DOHH2 (cell line): ENCODE measurements at regions not wholly inside any gene's neighbourhood (a gene's known extent, or its start where the extent isn't known, plus 50 kb on each side); places are given as distances from the start of the nearest gene placed in this dataset.
"Not testable (repeated sequence)": the region's sequence is repeated elsewhere in the genome, so short reads cannot be mapped to it uniquely, and the experiment has no call there.

Experiments used
- H3F3A ChIP-seq: fragments of 200-600 bp; sonication (generic), shearing (Covaris generic); 2 replicates; pipeline ENCODE4 v1.6.0; 2016; ENCODE audit warnings: antibody characterized with exemption, mild to moderate bottlenecking; ENCODE audit not compliant: control insufficient read depth, insufficient read depth
- H3K27ac ChIP-seq: fragments of 200-600 bp; sonication (generic); 2 replicates; pipeline ENCODE4 v1.5.1; 2014; ENCODE audit warnings: low read depth, mild to moderate bottlenecking, low read length, moderate library complexity
- H3K27me3 ChIP-seq: fragments of 200-600 bp; sonication (generic); 2 replicates; pipeline ENCODE4 v1.6.1; 2014; ENCODE audit warnings: mild to moderate bottlenecking, low read length, mixed read lengths; ENCODE audit not compliant: control insufficient read depth
- H3K36me3 ChIP-seq: fragments of 200-600 bp; sonication (generic); 2 replicates; pipeline ENCODE4 v1.6.1; 2014; ENCODE audit warnings: mild to moderate bottlenecking, low read length, moderate library complexity, mixed read lengths; ENCODE audit not compliant: control insufficient read depth
- H3K4me1 ChIP-seq: fragments of 200-600 bp; sonication (generic); 2 replicates; pipeline ENCODE4 v1.6.1; 2014; ENCODE audit warnings: mild to moderate bottlenecking, low read length, mixed read lengths; ENCODE audit not compliant: control insufficient read depth
- H3K4me2 ChIP-seq: fragments of 200-600 bp; sonication (generic); 2 replicates; pipeline ENCODE4 v1.6.0; 2014; ENCODE audit warnings: mild to moderate bottlenecking, low read length, moderate library complexity
- H3K4me3 ChIP-seq: fragments of 200-600 bp; sonication (generic); 2 replicates; pipeline ENCODE4 v1.5.1; 2014; ENCODE audit warnings: mild to moderate bottlenecking, low read length, mixed read lengths
- H3K79me2 ChIP-seq: fragments of 200-600 bp; sonication (generic); 2 replicates; pipeline ENCODE4 v1.6.1; 2014; ENCODE audit warnings: mild to moderate bottlenecking, low read length, mixed read lengths; ENCODE audit not compliant: control insufficient read depth
- H3K9me2 ChIP-seq: fragments of 200-600 bp; sonication (generic); replicated peaks from 2 replicates; pipeline ENCODE4 v1.6.1; 2014; ENCODE audit warnings: mild to moderate bottlenecking, low read length, mixed read lengths; ENCODE audit not compliant: control insufficient read depth
- H3K9me3 ChIP-seq: fragments of 200-600 bp; sonication (generic); 2 replicates; pipeline ENCODE4 v1.6.1; 2014; ENCODE audit warnings: antibody characterized with exemption, low read length, mixed read lengths; ENCODE audit not compliant: control insufficient read depth, insufficient read depth
- H4K20me1 ChIP-seq: fragments of 200-600 bp; sonication (generic); 2 replicates; pipeline ENCODE4 v1.6.0; 2014; ENCODE audit warnings: low read depth, mild to moderate bottlenecking, antibody characterized with exemption, low read length, moderate library complexity; ENCODE audit not compliant: control insufficient read depth, insufficient read depth
- EZH2phosphoT487 ChIP-seq: fragments of 200-600 bp; sonication (generic); IDR thresholded peaks from 2 replicates; pipeline ENCODE4 v1.6.1; 2017; ENCODE audit warnings: borderline replicate concordance, mild to moderate bottlenecking, antibody characterized with exemption, low read length, moderate library complexity, mixed read lengths
- TF ChIP-seq, protein P1 (sequence below): fragments of 200-600 bp; sonication (generic); IDR thresholded peaks from one replicate; pipeline ENCODE4 v1.5.1; 2014; ENCODE audit warnings: antibody characterized with exemption, mild to moderate bottlenecking, low read depth, low read length; ENCODE audit not compliant: poor library complexity, severe bottlenecking

DNA sequence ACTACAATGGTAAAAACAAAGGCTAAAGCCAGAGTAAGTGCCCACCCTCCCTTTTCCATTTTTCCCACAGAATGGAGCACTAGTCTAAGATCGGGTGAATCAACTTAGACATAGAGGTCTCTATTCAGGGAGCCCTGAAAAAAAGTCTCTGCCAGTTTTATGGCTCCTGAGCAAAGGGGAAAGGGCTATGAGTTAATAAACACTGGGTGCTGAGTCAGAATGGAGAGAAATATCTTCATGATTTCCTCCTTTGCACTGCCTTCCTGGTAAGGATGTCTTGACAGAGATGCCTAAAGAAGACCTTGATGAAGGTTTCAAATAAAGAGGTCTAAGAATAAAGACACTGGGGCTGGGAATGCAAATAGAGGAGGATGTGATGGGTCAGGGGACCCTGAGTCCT is 607.4 kb upstream of the MBL2 start:
- Histone ChIP-seq H3K9me3 (no peaks in the 10 kb centered on the region), H3K4me1 (no peaks in the 10 kb centered on the region), H3K36me3 (no peaks in the 10 kb centered on the region), H3K27me3 (no peaks in the 10 kb centered on the region), H4K20me1 (no peaks in the 10 kb centered on the region), H3K79me2 (no peaks in the 10 kb centered on the region), H3K4me3 (no peak overlapping the region), H3K9me2 (no peaks in the 10 kb centered on the region), H3F3A (no peaks in the 10 kb centered on the region), H3K4me2 (no peak overlapping the region), H3K27ac (no peak overlapping the region)
- TF ChIP-seq, protein P1, sequence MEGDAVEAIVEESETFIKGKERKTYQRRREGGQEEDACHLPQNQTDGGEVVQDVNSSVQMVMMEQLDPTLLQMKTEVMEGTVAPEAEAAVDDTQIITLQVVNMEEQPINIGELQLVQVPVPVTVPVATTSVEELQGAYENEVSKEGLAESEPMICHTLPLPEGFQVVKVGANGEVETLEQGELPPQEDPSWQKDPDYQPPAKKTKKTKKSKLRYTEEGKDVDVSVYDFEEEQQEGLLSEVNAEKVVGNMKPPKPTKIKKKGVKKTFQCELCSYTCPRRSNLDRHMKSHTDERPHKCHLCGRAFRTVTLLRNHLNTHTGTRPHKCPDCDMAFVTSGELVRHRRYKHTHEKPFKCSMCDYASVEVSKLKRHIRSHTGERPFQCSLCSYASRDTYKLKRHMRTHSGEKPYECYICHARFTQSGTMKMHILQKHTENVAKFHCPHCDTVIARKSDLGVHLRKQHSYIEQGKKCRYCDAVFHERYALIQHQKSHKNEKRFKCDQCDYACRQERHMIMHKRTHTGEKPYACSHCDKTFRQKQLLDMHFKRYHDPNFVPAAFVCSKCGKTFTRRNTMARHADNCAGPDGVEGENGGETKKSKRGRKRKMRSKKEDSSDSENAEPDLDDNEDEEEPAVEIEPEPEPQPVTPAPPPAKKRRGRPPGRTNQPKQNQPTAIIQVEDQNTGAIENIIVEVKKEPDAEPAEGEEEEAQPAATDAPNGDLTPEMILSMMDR, result no peak
- TF ChIP-seq EZH2phosphoT487, result no peak

DNA sequence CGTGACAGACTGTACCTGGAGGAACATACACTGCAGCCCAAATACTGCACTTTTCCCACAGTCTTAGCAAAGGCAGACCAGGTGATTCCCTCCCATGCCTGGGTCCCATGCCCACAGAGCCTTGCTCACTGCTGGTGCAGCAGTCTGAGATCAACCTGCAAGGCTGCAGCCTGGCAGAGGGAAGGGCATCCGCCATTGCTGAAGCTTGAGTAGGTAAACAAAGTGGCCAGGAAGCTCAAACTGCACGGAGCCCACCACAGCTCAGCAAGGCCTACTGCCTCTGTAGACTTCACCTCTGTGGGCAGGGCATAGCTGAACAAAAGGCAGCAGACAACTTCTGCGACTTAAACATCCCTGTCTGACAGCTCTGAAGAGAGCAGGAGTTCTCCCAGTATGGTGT is 597.8 kb upstream of the MBL2 start:
- H3K4me2 ChIP-seq, result no peak overlapping the region
- H3K4me3 ChIP-seq, result no peak overlapping the region
- no peaks in the 10 kb centered on the region for H3K27me3 ChIP-seq
- H3K9me3 ChIP-seq, result no peaks in the 10 kb centered on the region
- no peaks in the 10 kb centered on the region for H3K36me3 ChIP-seq
- no peaks in the 10 kb centered on the region for H3F3A ChIP-seq
- H4K20me1 ChIP-seq, result no peaks in the 10 kb centered on the region
- no peaks in the 10 kb centered on the region for H3K9me2 ChIP-seq
- no peaks in the 10 kb centered on the region for H3K4me1 ChIP-seq
- no peak for TF ChIP-seq EZH2phosphoT487
- TF ChIP-seq, protein P1, result no peak
- no peaks in the 10 kb centered on the region for H3K79me2 ChIP-seq
- no peak overlapping the region for H3K27ac ChIP-seq

DNA sequence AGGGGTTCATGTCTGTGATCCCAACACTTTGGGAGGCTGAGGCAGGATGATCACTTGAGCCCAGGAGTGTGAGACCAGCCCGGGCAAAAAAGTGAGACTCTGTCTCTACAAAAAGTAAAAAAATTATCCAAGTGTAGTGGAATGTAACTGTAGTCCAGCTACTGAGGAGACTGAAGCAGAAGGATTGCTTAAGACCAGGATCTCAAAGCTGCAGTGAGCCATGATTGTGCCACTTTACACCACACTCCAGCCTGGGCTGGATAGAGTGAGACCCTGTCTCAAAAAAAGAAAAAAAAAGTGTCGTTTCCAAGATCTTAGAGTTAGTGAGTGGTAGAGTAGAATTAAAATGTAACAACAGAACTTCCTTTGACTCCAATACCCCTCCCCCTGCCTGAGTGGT is 589.4 kb upstream of the MBL2 start:
- no peak for TF ChIP-seq EZH2phosphoT487
- TF ChIP-seq, protein P1, result no peak
- H3K4me2 ChIP-seq, result no peak overlapping the region
- no peak overlapping the region for H3K27ac ChIP-seq
- H3F3A ChIP-seq, result no peaks in the 10 kb centered on the region
- no peaks in the 10 kb centered on the region for H3K79me2 ChIP-seq
- no peaks in the 10 kb centered on the region for H4K20me1 ChIP-seq
- H3K4me1 ChIP-seq, result no peaks in the 10 kb centered on the region
- H3K36me3 ChIP-seq, result no peaks in the 10 kb centered on the region
- H3K27me3 ChIP-seq, result no peaks in the 10 kb centered on the region
- no peaks in the 10 kb centered on the region for H3K9me3 ChIP-seq
- no peaks in the 10 kb centered on the region for H3K9me2 ChIP-seq
- no peak overlapping the region for H3K4me3 ChIP-seq

DNA sequence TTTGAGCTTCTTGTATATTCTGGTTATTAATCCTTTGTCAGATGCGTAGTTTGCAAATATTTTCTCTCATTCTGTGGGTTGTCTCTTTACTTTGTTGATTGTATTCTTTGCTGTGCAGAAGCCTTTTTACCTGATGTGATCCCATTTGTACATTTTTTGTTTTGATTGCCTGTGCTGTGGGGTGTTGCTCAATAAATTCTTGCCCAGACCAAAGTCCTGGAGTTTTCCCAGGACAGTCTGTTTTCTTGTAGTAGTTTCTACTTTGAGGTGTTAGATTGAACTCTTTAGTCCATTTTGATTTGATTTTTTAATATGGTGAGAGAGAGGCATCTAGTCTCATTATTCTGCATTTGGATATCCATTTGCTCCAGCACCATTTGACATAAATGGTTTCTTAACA is 588.7 kb upstream of the MBL2 start:
- no peak overlapping the region for H3K27ac ChIP-seq
- no peak for TF ChIP-seq EZH2phosphoT487
- TF ChIP-seq, protein P1, result no peak
- no peaks in the 10 kb centered on the region for H3K9me3 ChIP-seq
- H3F3A ChIP-seq, result no peaks in the 10 kb centered on the region
- no peaks in the 10 kb centered on the region for H3K79me2 ChIP-seq
- H3K27me3 ChIP-seq, result no peaks in the 10 kb centered on the region
- no peaks in the 10 kb centered on the region for H3K9me2 ChIP-seq
- H4K20me1 ChIP-seq, result no peaks in the 10 kb centered on the region
- no peak overlapping the region for H3K4me2 ChIP-seq
- no peaks in the 10 kb centered on the region for H3K4me1 ChIP-seq
- no peak overlapping the region for H3K4me3 ChIP-seq
- no peaks in the 10 kb centered on the region for H3K36me3 ChIP-seq

DNA sequence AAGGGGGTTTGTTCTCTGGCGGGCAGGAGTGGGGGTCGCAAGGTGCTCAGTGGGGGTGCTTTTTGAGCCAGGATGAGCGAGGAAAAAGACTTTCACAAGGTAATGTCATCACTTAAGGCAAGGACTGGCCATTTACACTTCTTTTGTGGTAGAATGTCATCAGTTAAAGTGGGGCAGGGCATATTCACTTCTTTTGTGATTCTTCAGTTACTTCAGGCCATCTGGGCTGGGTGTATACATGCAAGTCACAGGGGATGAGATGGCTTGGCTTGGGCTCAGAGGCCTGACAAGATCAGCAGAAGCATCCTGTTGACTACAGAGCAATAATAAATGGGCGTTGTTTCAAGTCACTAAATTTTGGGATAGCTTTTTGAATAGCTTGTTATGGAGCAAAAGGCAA is 586.4 kb upstream of the MBL2 start:
- H3K4me2 ChIP-seq, H3K4me3 ChIP-seq, H3K27me3 ChIP-seq, H3K27ac ChIP-seq, H3F3A ChIP-seq, H3K4me1 ChIP-seq, H3K36me3 ChIP-seq, H4K20me1 ChIP-seq, H3K9me3 ChIP-seq, H3K9me2 ChIP-seq, H3K79me2 ChIP-seq: not testable (repeated sequence)
